ENCODE measurements at regions not wholly inside any gene's neighbourhood (a gene's known extent, or its start where the extent isn't known, plus 50 kb on each side); places are given as distances from the start of the nearest gene placed in this dataset.

DNA sequence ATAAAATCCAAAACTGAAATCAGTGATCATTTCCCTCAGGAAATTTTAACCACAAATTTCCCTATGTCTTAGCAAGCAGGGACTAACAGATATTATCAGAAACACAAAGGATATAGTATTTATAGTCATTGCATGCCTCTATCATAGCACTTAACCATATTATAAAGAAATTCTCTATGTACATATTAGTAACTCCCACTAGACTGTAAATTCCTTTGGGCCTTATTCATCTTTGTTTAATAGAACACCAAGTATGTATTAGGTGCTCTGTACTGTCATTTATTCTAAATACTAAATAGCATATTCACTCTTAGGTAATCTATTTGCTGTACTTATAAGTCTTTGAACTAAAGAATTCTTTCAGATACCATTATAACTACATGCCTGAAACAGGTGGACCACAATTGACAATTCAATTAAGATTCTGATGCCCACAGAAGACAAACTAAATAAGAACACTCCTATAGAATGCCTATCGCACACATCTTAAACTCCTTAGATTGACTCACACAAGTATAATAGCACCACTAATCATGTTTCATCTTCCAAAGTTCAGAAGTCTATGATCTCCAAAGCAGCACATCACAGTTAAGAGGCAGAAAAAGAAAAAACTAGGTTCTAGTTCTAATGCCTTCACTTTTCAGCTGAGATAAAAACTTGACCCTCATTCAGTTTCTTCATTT, 134.1 kb downstream of the FSCB start:
- Histone ChIP-seq H3K27me3 (ENCODE audit: insufficient read depth) (no peaks in the 10 kb centered on the region), H3K9ac (no peak overlapping the region), H3K27ac (ENCODE audit: low read depth in 2 of 2, low read length in 1 of 2) (no peak overlapping the region), H3K4me1 (ENCODE audit: control insufficient read depth in 1 of 2, insufficient read depth in 2 of 2, low read depth in 1 of 2, low read length in 1 of 2) (no peaks in the 10 kb centered on the region; a peak in 1 of 4 replicates), H4K20me1 (ENCODE audit: insufficient read depth) (no peaks in the 10 kb centered on the region), H3K9me3 (no peaks in the 10 kb centered on the region), H3K36me3 (replicated peaks in 1 of 2; ENCODE audit: control insufficient read depth in 1 of 2, insufficient read depth in 2 of 2, low read length in 1 of 2) (no peaks in the 10 kb centered on the region), H3K4me3 (ENCODE audit: low read depth in 2 of 2, low read length in 1 of 2) (no peak overlapping the region), H3F3A (replicated peaks; ENCODE audit: insufficient read depth) (no peaks in the 10 kb centered on the region), H2AFZ (ENCODE audit: low read depth) (no peak overlapping the region), H3K9me2 (no peaks in the 10 kb centered on the region), H3K79me2 (ENCODE audit: insufficient read depth) (no peaks in the 10 kb centered on the region), H3K4me2 (no peak overlapping the region)
- DNase-seq: no peak
- ChIA-PET CTCF (interaction anchor here (1.0 kb wide), 1 partner anchor 8 kb away, joined by 3 read pairs; no protein-coding TSS in a partner anchor), POLR2A (no interaction called here)
- TF ChIP-seq RFX5 (IDR thresholded peaks at IDR 0.05; ENCODE audit: low read length) (no peak), JUND (IDR thresholded peaks at IDR 0.05) (no peak), SIN3A (IDR thresholded peaks at IDR 0.05; ENCODE audit: borderline replicate concordance, low read depth, low read length) (no peak), FOSL2 (IDR thresholded peaks at IDR 0.05; ENCODE audit: borderline replicate concordance, low read depth) (no peak), TCF12 (IDR thresholded peaks at IDR 0.05) (no peak), NRF1 (IDR thresholded peaks at IDR 0.05; ENCODE audit: low read depth, low read length) (no peak), EP300 (IDR thresholded peaks at IDR 0.05; ENCODE audit: borderline replicate concordance in 1 of 2, low read depth in 1 of 2, low read length in 1 of 2) (no peak)
- TF ChIP-seq, protein P1, sequence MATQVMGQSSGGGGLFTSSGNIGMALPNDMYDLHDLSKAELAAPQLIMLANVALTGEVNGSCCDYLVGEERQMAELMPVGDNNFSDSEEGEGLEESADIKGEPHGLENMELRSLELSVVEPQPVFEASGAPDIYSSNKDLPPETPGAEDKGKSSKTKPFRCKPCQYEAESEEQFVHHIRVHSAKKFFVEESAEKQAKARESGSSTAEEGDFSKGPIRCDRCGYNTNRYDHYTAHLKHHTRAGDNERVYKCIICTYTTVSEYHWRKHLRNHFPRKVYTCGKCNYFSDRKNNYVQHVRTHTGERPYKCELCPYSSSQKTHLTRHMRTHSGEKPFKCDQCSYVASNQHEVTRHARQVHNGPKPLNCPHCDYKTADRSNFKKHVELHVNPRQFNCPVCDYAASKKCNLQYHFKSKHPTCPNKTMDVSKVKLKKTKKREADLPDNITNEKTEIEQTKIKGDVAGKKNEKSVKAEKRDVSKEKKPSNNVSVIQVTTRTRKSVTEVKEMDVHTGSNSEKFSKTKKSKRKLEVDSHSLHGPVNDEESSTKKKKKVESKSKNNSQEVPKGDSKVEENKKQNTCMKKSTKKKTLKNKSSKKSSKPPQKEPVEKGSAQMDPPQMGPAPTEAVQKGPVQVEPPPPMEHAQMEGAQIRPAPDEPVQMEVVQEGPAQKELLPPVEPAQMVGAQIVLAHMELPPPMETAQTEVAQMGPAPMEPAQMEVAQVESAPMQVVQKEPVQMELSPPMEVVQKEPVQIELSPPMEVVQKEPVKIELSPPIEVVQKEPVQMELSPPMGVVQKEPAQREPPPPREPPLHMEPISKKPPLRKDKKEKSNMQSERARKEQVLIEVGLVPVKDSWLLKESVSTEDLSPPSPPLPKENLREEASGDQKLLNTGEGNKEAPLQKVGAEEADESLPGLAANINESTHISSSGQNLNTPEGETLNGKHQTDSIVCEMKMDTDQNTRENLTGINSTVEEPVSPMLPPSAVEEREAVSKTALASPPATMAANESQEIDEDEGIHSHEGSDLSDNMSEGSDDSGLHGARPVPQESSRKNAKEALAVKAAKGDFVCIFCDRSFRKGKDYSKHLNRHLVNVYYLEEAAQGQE (IDR thresholded peaks at IDR 0.05; ENCODE audit: low read depth, low read length): no peak
- TF ChIP-seq, protein P2, sequence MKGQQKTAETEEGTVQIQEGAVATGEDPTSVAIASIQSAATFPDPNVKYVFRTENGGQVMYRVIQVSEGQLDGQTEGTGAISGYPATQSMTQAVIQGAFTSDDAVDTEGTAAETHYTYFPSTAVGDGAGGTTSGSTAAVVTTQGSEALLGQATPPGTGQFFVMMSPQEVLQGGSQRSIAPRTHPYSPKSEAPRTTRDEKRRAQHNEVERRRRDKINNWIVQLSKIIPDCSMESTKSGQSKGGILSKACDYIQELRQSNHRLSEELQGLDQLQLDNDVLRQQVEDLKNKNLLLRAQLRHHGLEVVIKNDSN (IDR thresholded peaks at IDR 0.05; ENCODE audit: borderline replicate concordance, low read depth): no peak
- WGBS (ENCODE audit: low lambda C conversion rate): 24% methylated on average over 1 of the region's 1 CpG

DNA sequence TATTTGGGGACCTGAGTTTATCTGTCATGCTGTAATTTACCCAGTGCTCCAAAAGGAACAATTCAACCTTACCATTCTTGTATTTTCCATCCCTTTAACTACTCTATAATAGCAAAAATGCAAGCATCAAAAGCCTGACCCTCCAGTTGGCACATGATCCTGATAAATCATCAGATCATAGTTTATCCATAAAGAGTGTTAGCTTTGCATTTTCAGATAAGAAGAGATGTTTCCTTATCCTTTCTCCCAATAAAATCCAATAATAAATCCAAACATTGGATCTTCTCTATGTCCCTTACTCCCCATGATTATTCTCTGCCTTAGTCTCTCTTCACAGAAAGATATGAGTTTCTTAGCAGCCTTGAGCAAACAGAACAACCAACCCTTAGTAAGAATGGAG, 134.9 kb downstream of the FSCB start:
- no peak overlapping the region for H3K4me3 ChIP-seq (ENCODE audit: low read depth in 2 of 2, low read length in 1 of 2)
- no peak for DNase-seq
- H3K79me2 ChIP-seq (ENCODE audit: insufficient read depth): no peaks in the 10 kb centered on the region
- no peaks in the 10 kb centered on the region for H3K9me3 ChIP-seq
- no peak overlapping the region for H3K27ac ChIP-seq (ENCODE audit: low read depth in 2 of 2, low read length in 1 of 2)
- no peaks in the 10 kb centered on the region for H4K20me1 ChIP-seq (ENCODE audit: insufficient read depth)
- no peaks in the 10 kb centered on the region; a peak in 1 of 4 replicates for H3K4me1 ChIP-seq (ENCODE audit: control insufficient read depth in 1 of 2, insufficient read depth in 2 of 2, low read depth in 1 of 2, low read length in 1 of 2)
- H3K36me3 ChIP-seq (replicated peaks in 1 of 2; ENCODE audit: control insufficient read depth in 1 of 2, insufficient read depth in 2 of 2, low read length in 1 of 2): no peaks in the 10 kb centered on the region
- no peak overlapping the region for H3K4me2 ChIP-seq
- no peak overlapping the region for H3K9ac ChIP-seq
- no peak overlapping the region for H2AFZ ChIP-seq (ENCODE audit: low read depth)
- no peaks in the 10 kb centered on the region for H3K27me3 ChIP-seq (ENCODE audit: insufficient read depth)
- POLR2A ChIA-PET: no interaction called here
- CTCF ChIA-PET: no interaction called here
- H3K9me2 ChIP-seq: no peaks in the 10 kb centered on the region
- H3F3A ChIP-seq (replicated peaks; ENCODE audit: insufficient read depth): no peaks in the 10 kb centered on the region
- TF ChIP-seq CHD2 (IDR thresholded peaks at IDR 0.05; ENCODE audit: low read length, partially characterized antibody) (no peak), FOXJ3 (CRISPR knock-in tag; IDR thresholded peaks at IDR 0.05) (no peak), SMC3 (IDR thresholded peaks at IDR 0.05; ENCODE audit: low read depth, low read length) (no peak), SIN3A (IDR thresholded peaks at IDR 0.05; ENCODE audit: borderline replicate concordance, low read depth, low read length) (no peak)
- TF ChIP-seq, protein P3, sequence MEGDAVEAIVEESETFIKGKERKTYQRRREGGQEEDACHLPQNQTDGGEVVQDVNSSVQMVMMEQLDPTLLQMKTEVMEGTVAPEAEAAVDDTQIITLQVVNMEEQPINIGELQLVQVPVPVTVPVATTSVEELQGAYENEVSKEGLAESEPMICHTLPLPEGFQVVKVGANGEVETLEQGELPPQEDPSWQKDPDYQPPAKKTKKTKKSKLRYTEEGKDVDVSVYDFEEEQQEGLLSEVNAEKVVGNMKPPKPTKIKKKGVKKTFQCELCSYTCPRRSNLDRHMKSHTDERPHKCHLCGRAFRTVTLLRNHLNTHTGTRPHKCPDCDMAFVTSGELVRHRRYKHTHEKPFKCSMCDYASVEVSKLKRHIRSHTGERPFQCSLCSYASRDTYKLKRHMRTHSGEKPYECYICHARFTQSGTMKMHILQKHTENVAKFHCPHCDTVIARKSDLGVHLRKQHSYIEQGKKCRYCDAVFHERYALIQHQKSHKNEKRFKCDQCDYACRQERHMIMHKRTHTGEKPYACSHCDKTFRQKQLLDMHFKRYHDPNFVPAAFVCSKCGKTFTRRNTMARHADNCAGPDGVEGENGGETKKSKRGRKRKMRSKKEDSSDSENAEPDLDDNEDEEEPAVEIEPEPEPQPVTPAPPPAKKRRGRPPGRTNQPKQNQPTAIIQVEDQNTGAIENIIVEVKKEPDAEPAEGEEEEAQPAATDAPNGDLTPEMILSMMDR (IDR thresholded peaks at IDR 0.05): no peak
- TF ChIP-seq, protein P4, sequence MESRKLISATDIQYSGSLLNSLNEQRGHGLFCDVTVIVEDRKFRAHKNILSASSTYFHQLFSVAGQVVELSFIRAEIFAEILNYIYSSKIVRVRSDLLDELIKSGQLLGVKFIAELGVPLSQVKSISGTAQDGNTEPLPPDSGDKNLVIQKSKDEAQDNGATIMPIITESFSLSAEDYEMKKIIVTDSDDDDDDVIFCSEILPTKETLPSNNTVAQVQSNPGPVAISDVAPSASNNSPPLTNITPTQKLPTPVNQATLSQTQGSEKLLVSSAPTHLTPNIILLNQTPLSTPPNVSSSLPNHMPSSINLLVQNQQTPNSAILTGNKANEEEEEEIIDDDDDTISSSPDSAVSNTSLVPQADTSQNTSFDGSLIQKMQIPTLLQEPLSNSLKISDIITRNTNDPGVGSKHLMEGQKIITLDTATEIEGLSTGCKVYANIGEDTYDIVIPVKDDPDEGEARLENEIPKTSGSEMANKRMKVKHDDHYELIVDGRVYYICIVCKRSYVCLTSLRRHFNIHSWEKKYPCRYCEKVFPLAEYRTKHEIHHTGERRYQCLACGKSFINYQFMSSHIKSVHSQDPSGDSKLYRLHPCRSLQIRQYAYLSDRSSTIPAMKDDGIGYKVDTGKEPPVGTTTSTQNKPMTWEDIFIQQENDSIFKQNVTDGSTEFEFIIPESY (IDR thresholded peaks at IDR 0.05; ENCODE audit: borderline replicate concordance, low read depth): no peak

Measured in SK-N-SH (cell line).